ENCODE measurements at regions not wholly inside any gene's neighbourhood (a gene's known extent, or its start where the extent isn't known, plus 50 kb on each side); places are given as distances from the start of the nearest gene placed in this dataset.
"Not testable (repeated sequence)": the region's sequence is repeated elsewhere in the genome, so short reads cannot be mapped to it uniquely, and the experiment has no call there.

GRCh38 chr7:84912537-84912936 is 274.3 kb downstream of the SEMA3D start:
- Mint-ChIP-seq H3K4me3 (no peak overlapping the region), H3K9me3 (no peaks in the 10 kb centered on the region), H3K4me1 (no peaks in the 10 kb centered on the region), H3K36me3 (ENCODE audit: low read depth) (no peaks in the 10 kb centered on the region), H3K27me3 (ENCODE audit: low read depth) (no peaks in the 10 kb centered on the region), H3K27ac (ENCODE audit: unreplicated experiment) (no peak overlapping the region)
- TF ChIP-seq, protein P1, sequence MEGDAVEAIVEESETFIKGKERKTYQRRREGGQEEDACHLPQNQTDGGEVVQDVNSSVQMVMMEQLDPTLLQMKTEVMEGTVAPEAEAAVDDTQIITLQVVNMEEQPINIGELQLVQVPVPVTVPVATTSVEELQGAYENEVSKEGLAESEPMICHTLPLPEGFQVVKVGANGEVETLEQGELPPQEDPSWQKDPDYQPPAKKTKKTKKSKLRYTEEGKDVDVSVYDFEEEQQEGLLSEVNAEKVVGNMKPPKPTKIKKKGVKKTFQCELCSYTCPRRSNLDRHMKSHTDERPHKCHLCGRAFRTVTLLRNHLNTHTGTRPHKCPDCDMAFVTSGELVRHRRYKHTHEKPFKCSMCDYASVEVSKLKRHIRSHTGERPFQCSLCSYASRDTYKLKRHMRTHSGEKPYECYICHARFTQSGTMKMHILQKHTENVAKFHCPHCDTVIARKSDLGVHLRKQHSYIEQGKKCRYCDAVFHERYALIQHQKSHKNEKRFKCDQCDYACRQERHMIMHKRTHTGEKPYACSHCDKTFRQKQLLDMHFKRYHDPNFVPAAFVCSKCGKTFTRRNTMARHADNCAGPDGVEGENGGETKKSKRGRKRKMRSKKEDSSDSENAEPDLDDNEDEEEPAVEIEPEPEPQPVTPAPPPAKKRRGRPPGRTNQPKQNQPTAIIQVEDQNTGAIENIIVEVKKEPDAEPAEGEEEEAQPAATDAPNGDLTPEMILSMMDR (conservative IDR thresholded peaks at IDR 0.05), result no peak
- DNase-seq (ENCODE audit: low read depth, low spot score), result no peak

DNA sequence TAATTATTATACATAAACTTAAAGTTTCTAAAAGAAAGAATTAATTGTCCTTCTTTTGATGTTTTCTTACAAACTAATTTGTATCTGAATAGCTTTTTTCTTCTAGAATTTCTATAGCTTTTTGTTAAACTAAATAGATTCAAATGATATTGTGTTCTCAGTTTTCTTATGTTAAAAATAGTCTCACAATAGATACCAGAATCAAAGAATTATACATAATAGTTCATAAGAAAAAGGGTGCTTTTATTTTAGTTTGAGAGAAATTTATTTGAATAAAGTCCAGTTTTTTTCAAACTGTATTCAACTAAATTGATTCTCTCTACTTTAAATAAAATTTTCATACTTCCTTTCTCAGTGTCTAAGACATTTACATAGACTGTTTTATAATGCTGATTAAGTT is 274.8 kb downstream of the SEMA3D start:
- Mint-ChIP-seq H3K4me1 (no peaks in the 10 kb centered on the region), H3K9me3 (no peaks in the 10 kb centered on the region), H3K4me3 (no peak overlapping the region), H3K27ac (ENCODE audit: unreplicated experiment) (no peak overlapping the region), H3K36me3 (ENCODE audit: low read depth) (no peaks in the 10 kb centered on the region), H3K27me3 (ENCODE audit: low read depth) (no peaks in the 10 kb centered on the region)
- TF ChIP-seq, protein P1 (conservative IDR thresholded peaks at IDR 0.05), result no peak
- no peak for DNase-seq (ENCODE audit: low read depth, low spot score)

GRCh38 chr7:84911077-84911476 is 275.8 kb downstream of the SEMA3D start:
- Mint-ChIP-seq H3K36me3 (ENCODE audit: low read depth) (no peaks in the 10 kb centered on the region), H3K4me1 (no peaks in the 10 kb centered on the region), H3K9me3 (no peaks in the 10 kb centered on the region), H3K27ac (ENCODE audit: unreplicated experiment) (no peak overlapping the region), H3K27me3 (ENCODE audit: low read depth) (no peaks in the 10 kb centered on the region), H3K4me3 (no peak overlapping the region)
- TF ChIP-seq, protein P1 (conservative IDR thresholded peaks at IDR 0.05), result no peak
- no peak for DNase-seq (ENCODE audit: low read depth, low spot score)

DNA sequence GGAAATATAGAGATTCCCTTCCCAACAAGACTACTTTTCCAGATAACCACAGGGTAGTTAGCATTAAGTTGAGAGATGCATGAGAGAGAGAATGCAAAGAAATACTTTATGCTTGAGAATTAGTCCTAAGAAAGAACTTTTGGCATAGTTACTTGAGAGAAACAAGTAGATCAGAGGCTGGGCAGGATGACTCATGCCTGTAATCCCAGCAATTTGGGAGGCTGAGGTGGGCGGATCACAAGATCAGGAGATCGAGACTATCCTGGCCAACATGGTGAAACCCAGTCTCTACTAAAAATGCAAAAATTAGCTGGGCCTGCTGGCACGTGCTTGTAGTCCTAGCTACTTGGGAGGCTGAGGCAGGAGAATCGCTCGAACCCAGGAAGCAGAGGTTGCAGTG is 276.5 kb downstream of the SEMA3D start:
- H3K9me3 Mint-ChIP-seq; H3K4me3 Mint-ChIP-seq; H3K36me3 Mint-ChIP-seq (ENCODE audit: low read depth); H3K4me1 Mint-ChIP-seq; DNase-seq (ENCODE audit: low read depth, low spot score); H3K27ac Mint-ChIP-seq (ENCODE audit: unreplicated experiment); H3K27me3 Mint-ChIP-seq (ENCODE audit: low read depth): not testable (repeated sequence)

DNA sequence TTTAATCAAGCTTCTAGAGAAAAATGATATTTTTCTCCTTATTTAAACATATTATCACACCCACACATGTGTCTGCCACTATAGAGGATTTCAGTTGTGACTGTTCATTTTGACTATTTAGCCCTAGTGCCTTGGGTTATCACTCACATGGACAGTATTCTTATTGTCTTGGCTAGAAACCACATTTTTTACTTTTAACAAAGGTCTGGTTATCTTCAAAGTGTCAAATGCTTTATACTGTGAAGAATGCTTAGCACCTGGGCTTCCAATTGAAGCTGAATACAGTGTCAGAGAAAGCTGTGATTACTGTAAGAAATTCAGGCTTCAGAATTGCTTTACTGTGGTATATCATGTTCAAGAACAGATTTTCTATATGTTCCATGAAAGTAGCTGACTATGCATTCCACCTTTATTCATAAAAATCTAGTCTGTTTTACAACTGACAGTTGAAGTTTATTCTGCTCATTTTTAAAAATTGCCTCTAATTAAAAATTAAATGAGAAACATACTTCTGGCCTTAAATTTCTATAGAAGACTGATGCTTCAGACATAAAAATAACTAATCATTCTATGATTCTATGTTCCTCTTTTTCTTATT is 278.6 kb downstream of the SEMA3D start:
- no peak overlapping the region for H3K4me3 Mint-ChIP-seq
- H3K27ac Mint-ChIP-seq (ENCODE audit: unreplicated experiment), result no peak overlapping the region
- TF ChIP-seq, protein P1 (conservative IDR thresholded peaks at IDR 0.05), result no peak
- no peaks in the 10 kb centered on the region for H3K4me1 Mint-ChIP-seq
- no peaks in the 10 kb centered on the region for H3K36me3 Mint-ChIP-seq (ENCODE audit: low read depth)
- no peaks in the 10 kb centered on the region for H3K27me3 Mint-ChIP-seq (ENCODE audit: low read depth)
- no peak for DNase-seq (ENCODE audit: low read depth, low spot score)
- H3K9me3 Mint-ChIP-seq, result no peaks in the 10 kb centered on the region

GRCh38 chr7:84906889-84907288 is 280.0 kb downstream of the SEMA3D start:
- TF ChIP-seq, protein P1 (conservative IDR thresholded peaks at IDR 0.05), result no peak
- no peak for DNase-seq (ENCODE audit: low read depth, low spot score)
- Mint-ChIP-seq H3K9me3 (no peaks in the 10 kb centered on the region), H3K27me3 (ENCODE audit: low read depth) (no peaks in the 10 kb centered on the region), H3K4me1 (no peaks in the 10 kb centered on the region), H3K36me3 (ENCODE audit: low read depth) (no peaks in the 10 kb centered on the region), H3K27ac (ENCODE audit: unreplicated experiment) (no peak overlapping the region), H3K4me3 (no peak overlapping the region)
